OCI-LY7 (cell line): ENCODE measurements at regions not wholly inside any gene's neighbourhood (a gene's known extent, or its start where the extent isn't known, plus 50 kb on each side); places are given as distances from the start of the nearest gene placed in this dataset.
"Not testable (repeated sequence)": the region's sequence is repeated elsewhere in the genome, so short reads cannot be mapped to it uniquely, and the experiment has no call there.

Source experiments
- BruUV-seq: library from RNA; stranded (reverse); fragments of 400-500 nt; replicated peaks from 2 replicates; lab custom pipeline; 2021; lab: Mats Ljungman, UMichigan
- CTCF ChIA-PET: fragments of 300-600 bp; sonication (Branson Sonifier 250); formaldehyde crosslinking; loops from one replicate; lab custom pipeline; 2022; ENCODE audit warnings: antibody characterized with exemption; ENCODE audit not compliant: unreplicated experiment; lab: Charles Lee
- POLR2A ChIA-PET: fragments of 300-600 bp; sonication (Branson Sonifier 250); formaldehyde crosslinking; loops from one replicate; lab custom pipeline; 2022; ENCODE audit warnings: antibody characterized with exemption; lab: Charles Lee
- DNase-seq: peaks from one replicate; pipeline ENCODE4 v3.0.0-alpha.2; 2015; ENCODE audit warnings: low spot score
- H2AFZ ChIP-seq: fragments of 200-600 bp; sonication (generic), shearing (Covaris generic); 2 replicates; pipeline ENCODE4 v1.6.1; 2014; ENCODE audit warnings: mild to moderate bottlenecking, antibody characterized with exemption, low read length, moderate library complexity
- H3K27ac ChIP-seq: fragments of 200-600 bp; sonication (generic); 2 replicates; pipeline ENCODE4 v1.5.1; 2014; ENCODE audit warnings: mixed run types, low read depth, mild to moderate bottlenecking, moderate library complexity, low read length, inconsistent platforms; ENCODE audit not compliant: poor library complexity, severe bottlenecking
- H3K36me3 ChIP-seq: fragments of 200-600 bp; sonication (generic); 2 replicates; pipeline ENCODE4 v1.6.1; 2014; ENCODE audit warnings: mild to moderate bottlenecking, antibody characterized with exemption, low read length, moderate library complexity, mixed read lengths; ENCODE audit not compliant: insufficient read depth
- H3K4me1 ChIP-seq: fragments of 200-600 bp; sonication (generic); 2 replicates; pipeline ENCODE4 v1.5.1; 2014; ENCODE audit warnings: mild to moderate bottlenecking, low read length; ENCODE audit not compliant: insufficient read depth, poor library complexity, severe bottlenecking
- H3K4me2 ChIP-seq: fragments of 200-600 bp; sonication (generic); 2 replicates; pipeline ENCODE4 v1.6.1; 2014; ENCODE audit warnings: mild to moderate bottlenecking, low read length
- H3K4me3 ChIP-seq: fragments of 200-600 bp; sonication (generic); 2 replicates; pipeline ENCODE4 v1.5.1; 2014; ENCODE audit warnings: mild to moderate bottlenecking, low read depth, low read length; ENCODE audit not compliant: poor library complexity, severe bottlenecking
- H3K79me2 ChIP-seq: fragments of 200-600 bp; sonication (generic); 2 replicates; pipeline ENCODE4 v1.6.1; 2016; ENCODE audit warnings: low read depth, mild to moderate bottlenecking, low read length, moderate library complexity, mixed read lengths; ENCODE audit not compliant: insufficient read depth
- H3K9me2 ChIP-seq: fragments of 200-600 bp; sonication (generic); 2 replicates; pipeline ENCODE4 v1.6.1; 2016; ENCODE audit warnings: mild to moderate bottlenecking, low read length, mixed read lengths; ENCODE audit not compliant: insufficient read depth
- H3K9me3 ChIP-seq: fragments of 200-600 bp; sonication (generic); 2 replicates; pipeline ENCODE4 v1.6.1; 2014; ENCODE audit warnings: mild to moderate bottlenecking, mixed run types, low read length, mixed read lengths
- H4K20me1 ChIP-seq: fragments of 200-600 bp; sonication (generic); 2 replicates; pipeline ENCODE4 v1.6.1; 2014; ENCODE audit warnings: mild to moderate bottlenecking, antibody characterized with exemption, low read length, moderate library complexity, mixed read lengths; ENCODE audit not compliant: insufficient read depth
- CTCF ChIP-seq: fragments of 200-600 bp; sonication (generic); conservative IDR thresholded peaks from 2 replicates; pipeline ENCODE4 v1.5.1; 2014; ENCODE audit warnings: mild to moderate bottlenecking, antibody characterized with exemption, low read length, moderate library complexity, mixed read lengths
- EZH2phosphoT487 ChIP-seq: fragments of 200-600 bp; sonication (generic); IDR thresholded peaks from 2 replicates; pipeline ENCODE4 v1.6.1; 2018; ENCODE audit warnings: low read depth, borderline replicate concordance, mild to moderate bottlenecking, mixed run types, antibody characterized with exemption, low read length, moderate library complexity, mixed read lengths
- intact Hi-C: fragments of 100-400 bp; cut with micrococcal nuclease; formaldehyde crosslinking; loops from one replicate; pipeline ENCODE4 v1.10.0; 2022; ENCODE audit not compliant: unreplicated experiment

- intact Hi-C loops, result no loop called here
- BruUV-seq, result no TSS peak
- H4K20me1 ChIP-seq, result no peaks in the 10 kb centered on the region
- H3K79me2 ChIP-seq, result no peaks in the 10 kb centered on the region
- no peaks in the 10 kb centered on the region for H3K4me1 ChIP-seq
- ChIA-PET CTCF (no interaction called here), POLR2A (no interaction called here)
- H3K9me3 ChIP-seq, result 0 out of 2 replicates have a peak, but pooled peaks cover 3% of the 10 kb centered on the region
- H3K4me2 ChIP-seq, result no peak overlapping the region
- no peak overlapping the region for H3K4me3 ChIP-seq
- H3K36me3 ChIP-seq, result no peaks in the 10 kb centered on the region
- no peak overlapping the region for H2AFZ ChIP-seq
- TF ChIP-seq EZH2phosphoT487 (no peak), CTCF (no peak)
- no peaks in the 10 kb centered on the region for H3K9me2 ChIP-seq
- H3K27ac ChIP-seq, result no peak overlapping the region
- no peak for DNase-seq
Observed at GRCh38 chr4:59772641-59773139, 1427.4 kb upstream of the ADGRL3 start.

DNA sequence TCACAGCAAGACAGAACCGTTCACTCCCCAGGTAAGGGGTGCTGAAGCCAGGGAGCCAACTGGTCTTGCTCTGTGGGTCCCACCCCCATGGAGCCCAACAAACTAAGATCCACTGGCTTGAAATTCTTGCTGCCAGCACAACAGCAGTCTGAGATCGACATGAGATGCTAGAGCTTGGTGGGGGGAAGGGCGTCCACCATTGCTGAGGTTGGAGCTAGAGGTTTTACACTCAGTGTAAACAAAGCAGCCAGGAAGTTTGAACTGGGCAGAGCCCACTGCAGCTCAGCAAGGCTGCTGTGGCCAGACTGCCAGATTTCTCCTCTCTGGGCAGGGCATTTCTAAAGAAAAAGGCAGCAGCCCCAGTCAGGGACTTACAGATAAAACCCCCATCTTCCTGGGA is 1419.9 kb upstream of the ADGRL3 start:
- H3K79me2 ChIP-seq, DNase-seq, H3K36me3 ChIP-seq, intact Hi-C loops, H2AFZ ChIP-seq, H3K4me3 ChIP-seq, H3K9me3 ChIP-seq, CTCF ChIA-PET, BruUV-seq, H3K27ac ChIP-seq, H3K4me1 ChIP-seq, H3K4me2 ChIP-seq, POLR2A ChIA-PET, H3K9me2 ChIP-seq, H4K20me1 ChIP-seq: not testable (repeated sequence)

DNA sequence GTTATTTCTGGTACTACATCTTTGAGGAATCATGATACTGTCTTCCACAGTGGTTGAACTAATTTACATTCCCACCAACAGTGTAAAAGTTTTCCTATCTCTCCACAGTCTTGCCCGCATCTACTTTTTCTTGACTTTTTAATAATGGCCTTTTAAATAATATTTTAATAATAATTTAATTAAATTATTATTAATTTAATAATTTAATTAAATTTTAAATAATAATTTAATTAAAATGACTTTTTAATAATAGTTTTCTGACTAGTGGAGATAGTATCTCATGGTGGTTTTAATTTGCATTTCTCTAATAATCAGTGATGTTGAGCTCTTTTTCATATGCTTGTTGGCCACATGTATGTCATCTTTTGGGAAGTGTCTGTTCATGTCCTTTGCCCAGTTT is 1395.0 kb upstream of the ADGRL3 start:
- Histone ChIP-seq H2AFZ (no peak overlapping the region), H3K79me2 (no peaks in the 10 kb centered on the region), H3K9me2 (no peaks in the 10 kb centered on the region), H3K9me3 (no peaks in the 10 kb centered on the region), H3K36me3 (no peaks in the 10 kb centered on the region), H3K27ac (no peak overlapping the region), H3K4me2 (no peak overlapping the region), H3K4me3 (no peak overlapping the region), H3K4me1 (no peaks in the 10 kb centered on the region), H4K20me1 (no peaks in the 10 kb centered on the region)
- POLR2A ChIA-PET, result interaction anchor here (0.6 to 1.0 kb wide), 2 partner anchors 18 to 183 kb away, joined by 3 read pairs; no protein-coding TSS in a partner anchor
- intact Hi-C loops, result no loop called here
- CTCF ChIA-PET, result no interaction called here
- TF ChIP-seq EZH2phosphoT487 (no peak), CTCF (no peak)
- no TSS peak for BruUV-seq
- no peak for DNase-seq
